Neural progenitor cell (in vitro differentiated cells): ENCODE measurements at regions not wholly inside any gene's neighbourhood (a gene's known extent, or its start where the extent isn't known, plus 50 kb on each side); places are given as distances from the start of the nearest gene placed in this dataset.

Experiments used
- EZH2 ChIP-seq: fragments of 200-600 bp; sonication (generic); IDR thresholded peaks from 2 replicates; pipeline ENCODE4 v1.6.1; 2017; ENCODE audit warnings: antibody characterized with exemption, mild to moderate bottlenecking, moderate library complexity
- TF ChIP-seq, protein P1 (sequence below): fragments of 200-600 bp; sonication (generic); IDR thresholded peaks from 2 replicates; pipeline ENCODE4 v1.5.1; 2017; ENCODE audit warnings: antibody characterized with exemption, mild to moderate bottlenecking

DNA sequence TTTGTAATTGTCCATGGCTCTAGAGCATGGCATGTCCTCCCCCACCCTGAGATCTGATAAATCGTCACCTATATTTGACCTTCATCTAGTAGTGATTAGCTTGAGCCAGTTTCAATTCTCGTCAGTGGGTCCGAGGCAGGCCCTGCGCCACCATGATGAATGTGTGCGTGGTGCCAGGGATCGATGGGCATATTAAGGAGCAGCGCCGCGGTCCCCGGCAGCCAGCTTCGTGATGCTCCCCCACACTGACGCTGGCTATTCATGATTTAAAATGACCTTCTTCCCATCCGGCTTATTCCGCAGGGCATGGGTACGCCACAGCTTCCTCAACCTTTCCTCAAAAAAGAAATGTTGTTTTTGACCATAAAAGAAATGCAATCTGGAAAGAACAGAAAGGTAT is 68.0 kb downstream of the SLC25A47 start:
- TF ChIP-seq, protein P1, sequence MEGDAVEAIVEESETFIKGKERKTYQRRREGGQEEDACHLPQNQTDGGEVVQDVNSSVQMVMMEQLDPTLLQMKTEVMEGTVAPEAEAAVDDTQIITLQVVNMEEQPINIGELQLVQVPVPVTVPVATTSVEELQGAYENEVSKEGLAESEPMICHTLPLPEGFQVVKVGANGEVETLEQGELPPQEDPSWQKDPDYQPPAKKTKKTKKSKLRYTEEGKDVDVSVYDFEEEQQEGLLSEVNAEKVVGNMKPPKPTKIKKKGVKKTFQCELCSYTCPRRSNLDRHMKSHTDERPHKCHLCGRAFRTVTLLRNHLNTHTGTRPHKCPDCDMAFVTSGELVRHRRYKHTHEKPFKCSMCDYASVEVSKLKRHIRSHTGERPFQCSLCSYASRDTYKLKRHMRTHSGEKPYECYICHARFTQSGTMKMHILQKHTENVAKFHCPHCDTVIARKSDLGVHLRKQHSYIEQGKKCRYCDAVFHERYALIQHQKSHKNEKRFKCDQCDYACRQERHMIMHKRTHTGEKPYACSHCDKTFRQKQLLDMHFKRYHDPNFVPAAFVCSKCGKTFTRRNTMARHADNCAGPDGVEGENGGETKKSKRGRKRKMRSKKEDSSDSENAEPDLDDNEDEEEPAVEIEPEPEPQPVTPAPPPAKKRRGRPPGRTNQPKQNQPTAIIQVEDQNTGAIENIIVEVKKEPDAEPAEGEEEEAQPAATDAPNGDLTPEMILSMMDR = no peak
- TF ChIP-seq EZH2 = no peak
